22Rv1 (cell line): ENCODE measurements at regions not wholly inside any gene's neighbourhood (a gene's known extent, or its start where the extent isn't known, plus 50 kb on each side); places are given as distances from the start of the nearest gene placed in this dataset.

Source experiments
- ZFX ChIP-seq: fragments of 450-650 bp; IDR thresholded peaks from 2 replicates; pipeline ENCODE4 v1.6.1; 2017; ENCODE audit warnings: antibody characterized with exemption, borderline replicate concordance
- TF ChIP-seq, protein P1 (sequence below): fragments of 450-650 bp; IDR thresholded peaks from 2 replicates; pipeline ENCODE4 v1.5.1; 2017; ENCODE audit warnings: mild to moderate bottlenecking

- TF ChIP-seq, protein P1, sequence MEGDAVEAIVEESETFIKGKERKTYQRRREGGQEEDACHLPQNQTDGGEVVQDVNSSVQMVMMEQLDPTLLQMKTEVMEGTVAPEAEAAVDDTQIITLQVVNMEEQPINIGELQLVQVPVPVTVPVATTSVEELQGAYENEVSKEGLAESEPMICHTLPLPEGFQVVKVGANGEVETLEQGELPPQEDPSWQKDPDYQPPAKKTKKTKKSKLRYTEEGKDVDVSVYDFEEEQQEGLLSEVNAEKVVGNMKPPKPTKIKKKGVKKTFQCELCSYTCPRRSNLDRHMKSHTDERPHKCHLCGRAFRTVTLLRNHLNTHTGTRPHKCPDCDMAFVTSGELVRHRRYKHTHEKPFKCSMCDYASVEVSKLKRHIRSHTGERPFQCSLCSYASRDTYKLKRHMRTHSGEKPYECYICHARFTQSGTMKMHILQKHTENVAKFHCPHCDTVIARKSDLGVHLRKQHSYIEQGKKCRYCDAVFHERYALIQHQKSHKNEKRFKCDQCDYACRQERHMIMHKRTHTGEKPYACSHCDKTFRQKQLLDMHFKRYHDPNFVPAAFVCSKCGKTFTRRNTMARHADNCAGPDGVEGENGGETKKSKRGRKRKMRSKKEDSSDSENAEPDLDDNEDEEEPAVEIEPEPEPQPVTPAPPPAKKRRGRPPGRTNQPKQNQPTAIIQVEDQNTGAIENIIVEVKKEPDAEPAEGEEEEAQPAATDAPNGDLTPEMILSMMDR = no peak
- no peak for TF ChIP-seq ZFX
These were observed 850.1 kb downstream of the TRIML1 start for GRCh38 chr4:188989371-188989770.
